HEK293T (cell line): ENCODE measurements at regions not wholly inside any gene's neighbourhood (a gene's known extent, or its start where the extent isn't known, plus 50 kb on each side); places are given as distances from the start of the nearest gene placed in this dataset.

Experiments
- CTCF ChIA-PET: fragments of 350-600 bp; formaldehyde crosslinking; extraction: SDS; loops from one replicate; lab custom pipeline; 2021; ENCODE audit warnings: antibody characterized with exemption, inconsistent platforms; lab: Yijun Ruan, JAX
- POLR2A ChIA-PET: fragments of 350-600 bp; formaldehyde crosslinking; extraction: SDS; loops from one replicate; lab custom pipeline; 2020; ENCODE audit warnings: antibody characterized with exemption, inconsistent platforms; lab: Yijun Ruan, JAX
- DNase-seq: peaks from one replicate; pipeline ENCODE4 v3.0.0; 2012; ENCODE audit warnings: mixed read lengths; ENCODE audit errors: extremely low spot score
- ARNT ChIP-seq: fragments of 450-650 bp; IDR thresholded peaks from 2 replicates; pipeline ENCODE4 v1.6.1; 2017; ENCODE audit warnings: mild to moderate bottlenecking
- BHLHE40 ChIP-seq: fragments of 450-650 bp; IDR thresholded peaks from 2 replicates; pipeline ENCODE4 v1.6.1; 2016; ENCODE audit warnings: mild to moderate bottlenecking, moderate library complexity, borderline replicate concordance
- CTBP1 ChIP-seq: fragments of 450-650 bp; IDR thresholded peaks from 2 replicates; pipeline ENCODE4 v1.6.1; 2016; ENCODE audit warnings: borderline replicate concordance
- ELF4 ChIP-seq: fragments of 450-650 bp; IDR thresholded peaks from 2 replicates; pipeline ENCODE4 v1.6.1; 2017; ENCODE audit warnings: antibody characterized with exemption
- FOXA1 ChIP-seq: fragments of 450-650 bp; IDR thresholded peaks from 2 replicates; pipeline ENCODE4 v1.6.1; 2016; ENCODE audit warnings: mild to moderate bottlenecking
- FOXK2 ChIP-seq: fragments of 450-650 bp; IDR thresholded peaks from 2 replicates; pipeline ENCODE4 v1.6.1; 2016; ENCODE audit warnings: mild to moderate bottlenecking
- FOXM1 ChIP-seq: fragments of 450-650 bp; IDR thresholded peaks from 2 replicates; pipeline ENCODE4 v1.6.1; 2017; ENCODE audit warnings: mild to moderate bottlenecking, borderline replicate concordance
- HDGF ChIP-seq: fragments of 450-650 bp; IDR thresholded peaks from 2 replicates; pipeline ENCODE4 v1.6.1; 2017; ENCODE audit warnings: antibody characterized with exemption, borderline replicate concordance
- L3MBTL2 ChIP-seq: fragments of 450-650 bp; conservative IDR thresholded peaks from 2 replicates; pipeline ENCODE4 v1.6.1; 2016; ENCODE audit warnings: mild to moderate bottlenecking
- LEF1 ChIP-seq: fragments of 450-650 bp; IDR thresholded peaks from 2 replicates; pipeline ENCODE4 v1.6.1; 2017; ENCODE audit warnings: mild to moderate bottlenecking, borderline replicate concordance
- NFRKB ChIP-seq: fragments of 450-650 bp; IDR thresholded peaks from 2 replicates; pipeline ENCODE4 v1.6.1; 2016; ENCODE audit warnings: mild to moderate bottlenecking, moderate library complexity
- SP1 ChIP-seq: fragments of 450-650 bp; IDR thresholded peaks from 2 replicates; pipeline ENCODE4 v1.6.1; 2017
- SUZ12 ChIP-seq: fragments of 450-650 bp; IDR thresholded peaks from 2 replicates; pipeline ENCODE4 v1.6.1; 2016; ENCODE audit warnings: mild to moderate bottlenecking
- TARDBP ChIP-seq: fragments of 450-650 bp; IDR thresholded peaks from 2 replicates; pipeline ENCODE4 v1.6.1; 2016
- ZNF384 ChIP-seq: fragments of 450-650 bp; IDR thresholded peaks from 2 replicates; pipeline ENCODE4 v1.6.1; 2016
- TF ChIP-seq, protein P1 (sequence below): fragments of 450-650 bp; IDR thresholded peaks from 2 replicates; pipeline ENCODE4 v1.6.1; 2016

DNA sequence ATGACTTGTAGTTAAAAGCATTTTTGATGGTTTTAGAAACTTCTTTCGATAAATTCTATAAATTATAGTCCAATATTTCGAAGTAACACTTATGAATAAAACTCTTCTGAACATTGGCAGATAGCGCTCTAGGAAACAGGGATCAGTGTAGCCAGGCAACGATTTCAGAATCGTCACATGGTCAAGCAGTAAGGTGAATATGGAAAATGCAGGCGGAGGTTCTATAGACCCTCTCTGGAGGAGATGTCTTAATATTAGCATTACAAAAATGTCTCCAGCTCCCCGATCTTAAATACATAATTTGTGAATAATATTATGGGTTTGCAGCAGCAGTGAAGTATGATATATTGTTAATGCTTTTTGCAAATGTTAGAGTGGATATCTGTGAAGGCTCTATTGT is 310.3 kb downstream of the SS18 start:
- TF ChIP-seq SUZ12: no peak
- no peak for TF ChIP-seq FOXM1
- TF ChIP-seq FOXA1: no peak
- TF ChIP-seq SP1: no peak
- TF ChIP-seq CTBP1: no peak
- TF ChIP-seq NFRKB: no peak
- TF ChIP-seq, protein P1, sequence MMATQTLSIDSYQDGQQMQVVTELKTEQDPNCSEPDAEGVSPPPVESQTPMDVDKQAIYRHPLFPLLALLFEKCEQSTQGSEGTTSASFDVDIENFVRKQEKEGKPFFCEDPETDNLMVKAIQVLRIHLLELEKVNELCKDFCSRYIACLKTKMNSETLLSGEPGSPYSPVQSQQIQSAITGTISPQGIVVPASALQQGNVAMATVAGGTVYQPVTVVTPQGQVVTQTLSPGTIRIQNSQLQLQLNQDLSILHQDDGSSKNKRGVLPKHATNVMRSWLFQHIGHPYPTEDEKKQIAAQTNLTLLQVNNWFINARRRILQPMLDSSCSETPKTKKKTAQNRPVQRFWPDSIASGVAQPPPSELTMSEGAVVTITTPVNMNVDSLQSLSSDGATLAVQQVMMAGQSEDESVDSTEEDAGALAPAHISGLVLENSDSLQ: no peak
- no peak for TF ChIP-seq TARDBP
- no peak for TF ChIP-seq ZNF384
- no peak for TF ChIP-seq FOXK2
- ChIA-PET POLR2A (no interaction called here), CTCF (no interaction called here)
- no peak for DNase-seq

DNA sequence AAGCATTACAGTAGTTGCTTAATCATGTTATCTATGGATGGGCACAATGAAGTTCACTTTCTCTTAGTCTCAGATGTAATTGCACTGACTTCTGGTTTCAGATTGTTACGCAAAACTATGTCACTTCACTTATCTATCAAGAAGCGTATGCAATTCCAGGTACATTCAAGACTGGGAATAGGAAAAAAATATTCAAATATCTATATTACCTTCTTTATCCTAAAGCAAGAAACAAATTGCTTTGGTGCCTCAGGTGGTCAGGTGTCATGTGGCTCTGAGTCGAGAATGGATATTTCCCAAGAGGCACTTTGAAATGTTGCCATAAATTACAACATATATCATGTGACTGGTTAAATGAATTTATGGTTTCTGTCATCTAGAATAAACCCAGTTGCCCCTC is 318.6 kb downstream of the SS18 start:
- POLR2A ChIA-PET: no interaction called here

DNA sequence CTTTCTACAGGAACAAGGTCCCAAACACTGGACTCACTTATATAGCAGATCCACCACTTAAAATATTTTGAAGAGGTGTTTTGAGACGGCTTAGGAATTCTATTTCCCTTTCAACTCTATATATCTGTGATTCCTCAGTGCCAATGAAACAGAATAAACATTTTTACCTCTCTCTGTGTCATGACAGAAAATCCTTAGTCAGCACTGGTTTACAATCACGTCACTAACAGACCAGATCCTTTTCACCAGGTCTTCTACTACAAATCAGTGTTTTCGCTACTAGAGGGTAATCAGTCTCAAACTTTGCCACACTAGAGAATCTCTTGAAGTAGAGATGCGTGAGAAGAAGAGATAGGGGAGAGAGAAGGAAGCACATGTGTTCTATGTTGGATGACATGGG is 325.6 kb downstream of the SS18 start:
- TF ChIP-seq ELF4 (no peak), L3MBTL2 (no peak), FOXM1 (no peak), BHLHE40 (no peak), LEF1 (no peak), CTBP1 (no peak), SP1 (no peak), NFRKB (no peak), ARNT (no peak)
- TF ChIP-seq, protein P1: no peak
- no peak for DNase-seq

More for the DNA sequence above, 318.6 kb downstream of the SS18 start:
- DNase-seq: no peak
- no peak for TF ChIP-seq LEF1
- TF ChIP-seq SUZ12: no peak
- TF ChIP-seq ARNT: no peak
- no peak for TF ChIP-seq TARDBP
- TF ChIP-seq FOXA1: no peak
- no peak for TF ChIP-seq HDGF
- no peak for TF ChIP-seq BHLHE40
- TF ChIP-seq NFRKB: no peak
- no peak for TF ChIP-seq CTBP1
- TF ChIP-seq FOXM1: no peak
- TF ChIP-seq FOXK2: no peak
- no peak for TF ChIP-seq L3MBTL2
- TF ChIP-seq ELF4: no peak
- CTCF ChIA-PET: no interaction called here

DNA sequence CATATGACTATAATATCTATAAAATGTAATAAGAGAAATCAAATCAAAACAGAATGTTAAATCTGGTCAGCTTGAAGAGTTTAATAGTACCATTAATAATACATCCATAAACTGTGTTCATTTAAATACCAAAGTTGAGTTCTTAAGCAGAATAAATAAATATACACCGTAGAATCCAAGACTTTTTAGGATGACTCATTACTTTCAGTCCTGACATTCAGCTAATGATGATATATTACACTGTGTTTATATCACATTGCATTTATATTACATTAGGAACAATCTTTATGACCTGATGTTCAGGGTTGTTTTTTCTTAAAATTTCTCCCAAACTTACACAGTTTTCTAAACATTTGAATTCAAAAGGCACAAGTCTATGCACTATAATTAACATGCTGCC is 331.3 kb downstream of the SS18 start:
- ChIA-PET POLR2A (no interaction called here), CTCF (no interaction called here)
- TF ChIP-seq LEF1: no peak
- TF ChIP-seq, protein P1: peak; percentile 88
- no peak for DNase-seq

More for the DNA sequence above, 325.6 kb downstream of the SS18 start:
- ChIA-PET CTCF (no interaction called here), POLR2A (no interaction called here)

DNA sequence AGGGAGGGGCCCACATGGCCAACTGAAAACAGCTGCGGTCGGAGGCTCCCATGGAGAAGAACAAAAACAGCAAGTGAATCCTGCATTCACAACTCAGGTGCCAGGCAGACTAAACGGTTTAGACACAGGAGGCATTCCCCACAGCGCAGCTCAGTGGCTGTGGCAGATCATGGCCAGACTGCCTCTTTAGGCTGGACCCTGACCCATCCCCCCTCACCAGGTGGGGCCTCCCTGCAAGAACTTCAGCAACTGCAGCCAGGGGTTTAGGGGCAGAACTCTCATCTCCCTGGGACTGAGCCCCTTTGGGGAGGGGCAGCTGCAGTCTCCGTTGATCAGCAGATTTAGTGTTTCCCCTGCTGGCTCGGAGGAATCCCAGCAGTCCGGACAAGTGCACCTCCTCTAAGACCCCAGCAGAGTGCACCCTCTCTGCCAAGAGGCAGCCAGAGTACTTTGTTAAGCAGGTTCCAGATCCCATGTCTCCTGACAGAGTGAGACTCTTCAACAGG is 346.7 kb downstream of the SS18 start:
- no peak for DNase-seq
- CTCF ChIA-PET: interaction anchor here (0.7 kb wide), 1 partner anchor 381 kb away, joined by 3 read pairs; no protein-coding TSS in a partner anchor
- POLR2A ChIA-PET: no interaction called here
- TF ChIP-seq HDGF (no peak), TARDBP (no peak), NFRKB (no peak), ZNF384 (no peak), LEF1 (no peak), CTBP1 (no peak), SP1 (no peak), FOXA1 (no peak), L3MBTL2 (no peak), BHLHE40 (no peak), FOXK2 (no peak), ARNT (no peak)
- TF ChIP-seq, protein P1: no peak

DNA sequence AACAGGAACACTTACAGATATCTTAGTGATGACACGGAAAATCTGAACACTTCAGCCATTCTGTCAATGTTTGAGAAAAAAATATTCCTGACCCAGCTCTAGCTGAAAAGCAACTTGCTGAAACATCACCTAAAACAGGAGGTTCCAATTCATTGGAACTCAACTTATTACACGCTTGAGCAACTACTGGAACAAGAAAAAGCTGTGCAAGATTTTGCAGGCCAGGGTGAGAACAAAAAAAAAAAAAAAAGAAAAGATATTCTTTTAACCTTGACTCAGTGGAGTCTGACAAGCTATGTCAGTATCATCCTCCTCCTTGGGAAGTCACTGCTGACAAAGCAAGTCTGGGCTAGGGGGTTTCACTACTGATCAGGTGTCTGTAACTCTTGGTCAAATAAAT is 351.0 kb downstream of the SS18 start:
- TF ChIP-seq ARNT (no peak), TARDBP (no peak), SUZ12 (no peak), HDGF (no peak), LEF1 (no peak), FOXM1 (no peak), SP1 (no peak), FOXA1 (no peak)
- POLR2A ChIA-PET: no interaction called here
- CTCF ChIA-PET: interaction anchor here (0.7 kb wide), 1 partner anchor 13 kb away, joined by 5 read pairs; no protein-coding TSS in a partner anchor
- no peak for DNase-seq
